HPDE6-E6E7 (cell line): ENCODE measurements at regions not wholly inside any gene's neighbourhood (a gene's known extent, or its start where the extent isn't known, plus 50 kb on each side); places are given as distances from the start of the nearest gene placed in this dataset.

Source experiments
- DNase-seq: peaks from one replicate; pipeline ENCODE4 v3.0.0; 2011; ENCODE audit warnings: missing footprints; ENCODE audit errors: extremely low spot score

- no peak for DNase-seq
Observed at GRCh38 chr2:22530131-22530530, 854.8 kb upstream of the KLHL29 start.

GRCh38 chr2:22536133-22536532 is 848.8 kb upstream of the KLHL29 start:
- DNase-seq, result no peak

- DNase-seq, result no peak
Observed at GRCh38 chr2:22554453-22554852, 830.5 kb upstream of the KLHL29 start.

GRCh38 chr2:22557406-22557805 is 827.6 kb upstream of the KLHL29 start:
- DNase-seq, result no peak

- DNase-seq, result no peak
Observed at GRCh38 chr2:22560021-22560420, 825.0 kb upstream of the KLHL29 start.

GRCh38 chr2:22579341-22579740 is 805.6 kb upstream of the KLHL29 start:
- DNase-seq, result no peak

GRCh38 chr2:22582107-22582506 is 802.9 kb upstream of the KLHL29 start:
- no peak for DNase-seq

- no peak for DNase-seq
Observed at GRCh38 chr2:22596306-22596705, 788.7 kb upstream of the KLHL29 start.

- no peak for DNase-seq
Observed at GRCh38 chr2:22600156-22600555, 784.8 kb upstream of the KLHL29 start.

- no peak for DNase-seq
Observed at GRCh38 chr2:22600999-22601398, 784.0 kb upstream of the KLHL29 start.

GRCh38 chr2:22604136-22604535 is 780.8 kb upstream of the KLHL29 start:
- no peak for DNase-seq

GRCh38 chr2:22616031-22616430 is 768.9 kb upstream of the KLHL29 start:
- DNase-seq, result no peak

GRCh38 chr2:22623620-22624019 is 761.4 kb upstream of the KLHL29 start:
- no peak for DNase-seq

- DNase-seq, result no peak
Observed at GRCh38 chr2:22626621-22627020, 758.4 kb upstream of the KLHL29 start.

- no peak for DNase-seq
Observed at GRCh38 chr2:22628221-22628620, 756.8 kb upstream of the KLHL29 start.

GRCh38 chr2:22628906-22629305 is 756.1 kb upstream of the KLHL29 start:
- no peak for DNase-seq

GRCh38 chr2:22634167-22634566 is 750.8 kb upstream of the KLHL29 start:
- DNase-seq, result no peak

- DNase-seq, result no peak
Observed at GRCh38 chr2:22656426-22656825, 728.6 kb upstream of the KLHL29 start.

GRCh38 chr2:22673529-22673928 is 711.5 kb upstream of the KLHL29 start:
- DNase-seq, result no peak

- no peak for DNase-seq
Observed at GRCh38 chr2:22683914-22684313, 701.1 kb upstream of the KLHL29 start.

GRCh38 chr2:22690096-22690495 is 694.9 kb upstream of the KLHL29 start:
- DNase-seq, result no peak

GRCh38 chr2:22691666-22692065 is 693.3 kb upstream of the KLHL29 start:
- no peak for DNase-seq

GRCh38 chr2:22692746-22693145 is 692.2 kb upstream of the KLHL29 start:
- no peak for DNase-seq

GRCh38 chr2:22694300-22694699 is 690.7 kb upstream of the KLHL29 start:
- no peak for DNase-seq

GRCh38 chr2:22694856-22695255 is 690.1 kb upstream of the KLHL29 start:
- DNase-seq, result no peak
